Stimulated activated CD4-positive, alpha-beta T cell treated with anti-CD3 and anti-CD28 coated beads, Interleukin-15, amount 100 ng/mL, for 48 hours (primary cell): ENCODE measurements at regions not wholly inside any gene's neighbourhood (a gene's known extent, or its start where the extent isn't known, plus 50 kb on each side); places are given as distances from the start of the nearest gene placed in this dataset.

Experiments used
- DNase-seq, 2 donors: peaks; one replicate each; pipeline ENCODE4 v3.0.0-alpha.2; 2020; ENCODE audit warnings: low read depth in 2 of 2

- no peak for DNase-seq
These were observed 586.9 kb upstream of the ARID1B start for GRCh38 chr6:156190270-156190669.

DNA sequence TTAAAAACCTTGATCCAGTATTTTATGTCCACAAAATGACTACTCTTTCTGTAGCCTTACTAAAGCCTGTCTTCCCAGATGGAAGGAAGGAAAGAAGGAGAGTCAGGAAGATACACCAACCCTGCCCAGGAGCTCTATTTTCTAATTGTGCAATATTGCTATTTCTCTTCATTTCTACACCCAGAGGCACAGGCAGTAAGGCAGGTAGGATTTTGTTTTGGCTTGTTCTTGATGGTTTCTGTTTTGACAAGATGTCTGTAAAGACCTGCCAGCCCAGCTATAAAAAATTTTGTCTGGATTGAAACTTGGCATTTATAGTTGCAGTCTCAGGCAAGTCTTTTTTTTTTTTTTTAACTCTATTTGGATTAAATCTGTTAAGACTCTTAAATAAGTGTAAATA is 587.5 kb upstream of the ARID1B start:
- no peak for DNase-seq

DNA sequence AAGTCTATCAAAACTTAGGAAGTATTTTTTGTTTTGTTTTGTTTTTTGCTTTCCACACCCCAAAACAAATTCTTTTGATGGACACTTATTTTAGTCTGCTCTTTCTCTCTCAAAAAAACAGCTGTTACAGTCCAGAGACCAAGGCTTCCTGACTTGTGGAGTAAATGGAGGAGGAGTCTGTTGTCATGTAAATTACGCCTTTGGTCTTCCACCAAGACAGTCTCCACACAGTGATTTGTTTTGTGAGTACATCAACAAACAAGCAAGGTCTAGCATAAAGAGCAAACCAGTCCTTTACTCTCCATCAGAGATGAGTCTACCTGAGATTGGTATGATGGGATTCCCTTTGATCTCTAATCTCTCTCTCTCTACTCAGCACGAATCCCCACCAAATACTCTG is 588.0 kb upstream of the ARID1B start:
- DNase-seq: no peak

GRCh38 chr6:156185113-156185512 is 592.1 kb upstream of the ARID1B start:
- no peak for DNase-seq

DNA sequence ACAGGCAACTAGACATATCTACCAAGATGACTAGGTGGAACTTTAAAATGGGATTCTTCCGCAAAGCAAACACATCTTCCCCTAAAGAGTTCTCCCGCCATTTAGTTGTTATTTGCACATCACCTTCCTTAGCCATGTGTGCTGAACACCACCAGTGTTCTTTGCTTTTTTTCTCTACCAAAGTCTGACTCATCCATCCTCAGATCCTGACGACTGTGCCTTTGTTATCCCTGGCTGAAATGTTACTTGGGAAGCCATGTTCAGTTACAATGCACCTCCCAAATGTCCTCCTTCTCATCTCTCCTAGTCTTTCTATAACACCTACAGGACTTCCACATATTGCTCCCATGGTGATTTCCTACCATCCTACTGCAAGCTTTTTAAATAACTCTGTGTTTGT is 593.5 kb upstream of the ARID1B start:
- no peak for DNase-seq

DNA sequence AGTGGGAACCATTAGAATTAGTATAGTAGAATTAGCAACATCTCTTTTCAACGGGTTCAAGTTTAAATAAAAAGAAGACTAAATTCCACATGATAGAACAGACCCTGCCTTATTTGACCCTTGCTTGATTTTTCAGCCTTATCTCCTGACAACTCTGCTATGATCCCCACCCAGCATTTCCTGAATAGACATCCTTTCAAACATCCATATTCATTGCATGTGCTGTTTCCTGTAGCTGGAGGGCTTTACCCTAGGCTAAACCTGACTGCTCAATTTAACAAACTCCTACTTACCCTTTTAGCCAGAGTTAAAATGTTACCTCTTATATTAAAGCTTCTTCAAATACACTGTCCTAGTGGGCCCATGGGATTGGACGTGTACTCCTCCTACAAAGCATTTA is 594.8 kb upstream of the ARID1B start:
- DNase-seq: no peak

- no peak for DNase-seq
These were observed 595.7 kb upstream of the ARID1B start for GRCh38 chr6:156181506-156181905.

DNA sequence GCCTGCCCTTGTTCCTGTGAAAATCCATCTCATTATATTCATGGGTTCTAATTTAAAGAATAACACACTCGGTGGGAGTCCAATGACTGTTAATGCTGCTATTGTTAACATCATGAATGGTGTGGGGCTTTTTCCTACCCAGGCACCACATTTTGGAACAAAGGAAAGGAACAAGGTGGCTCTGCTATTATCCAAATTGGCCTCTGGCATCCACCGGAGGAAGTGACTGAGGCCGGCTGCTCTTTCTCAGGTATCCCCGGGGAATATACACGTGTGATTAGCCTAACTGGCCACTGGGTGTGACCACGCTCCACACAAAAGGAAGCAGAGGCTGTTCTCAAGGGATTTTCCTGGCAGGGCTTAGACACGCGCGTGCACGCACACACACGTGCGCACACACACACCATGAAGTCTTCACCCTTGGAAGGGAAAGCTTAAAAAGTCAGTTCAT is 601.2 kb upstream of the ARID1B start:
- no peak for DNase-seq

DNA sequence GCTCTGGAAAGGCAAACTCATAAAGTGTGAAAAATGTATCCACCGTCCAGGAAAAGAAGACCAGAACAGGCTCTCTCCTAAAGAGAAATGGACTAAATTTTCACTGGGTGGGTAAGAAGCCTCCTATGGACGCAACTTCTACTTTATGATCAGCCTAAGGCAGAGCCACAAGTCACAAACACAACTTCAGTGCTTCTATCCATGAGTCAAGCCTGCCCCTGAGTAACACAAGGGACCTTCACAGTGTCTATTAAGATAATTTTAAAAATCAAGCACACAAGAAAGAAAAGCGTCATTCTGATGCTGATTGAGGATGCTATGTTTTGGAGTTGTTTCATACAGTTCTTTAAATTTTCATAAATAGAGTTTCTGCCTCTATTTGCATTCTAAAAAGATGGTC is 601.7 kb upstream of the ARID1B start:
- no peak for DNase-seq

GRCh38 chr6:156174031-156174890 is 602.9 kb upstream of the ARID1B start:
- DNase-seq: peak; percentile 42 to 47

- no peak for DNase-seq
These were observed 607.8 kb upstream of the ARID1B start for GRCh38 chr6:156169371-156169770.

GRCh38 chr6:156167625-156168071 is 609.5 kb upstream of the ARID1B start:
- no peak for DNase-seq

- DNase-seq: no peak
These were observed 610.1 kb upstream of the ARID1B start for GRCh38 chr6:156167016-156167624.

GRCh38 chr6:156166093-156166492 is 611.1 kb upstream of the ARID1B start:
- DNase-seq: no peak

- DNase-seq: no peak
These were observed 612.3 kb upstream of the ARID1B start for GRCh38 chr6:156164701-156165452.

DNA sequence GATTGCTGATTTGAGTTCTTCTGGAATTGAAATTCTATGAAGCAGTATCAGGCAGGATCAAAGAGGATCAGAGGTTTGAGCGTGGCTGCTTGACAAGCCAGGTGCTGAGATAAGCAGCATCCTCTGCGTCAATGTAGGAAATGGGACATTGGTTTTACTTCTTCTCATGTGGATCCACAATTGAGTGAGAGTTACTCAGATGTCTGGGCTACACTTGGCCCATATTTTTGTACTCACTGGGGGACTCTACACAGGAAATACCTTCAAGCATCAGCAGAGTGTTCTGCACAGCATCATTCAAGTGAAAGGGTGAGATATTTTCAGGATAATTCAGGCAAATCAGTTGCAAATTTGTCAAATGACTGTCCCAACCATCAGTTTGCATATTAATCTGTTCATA is 613.9 kb upstream of the ARID1B start:
- no peak for DNase-seq

- DNase-seq: no peak
These were observed 615.7 kb upstream of the ARID1B start for GRCh38 chr6:156161471-156161870.

GRCh38 chr6:156160795-156161165 is 616.4 kb upstream of the ARID1B start:
- DNase-seq: no peak

- DNase-seq: no peak
These were observed 617.0 kb upstream of the ARID1B start for GRCh38 chr6:156160007-156160794.

DNA sequence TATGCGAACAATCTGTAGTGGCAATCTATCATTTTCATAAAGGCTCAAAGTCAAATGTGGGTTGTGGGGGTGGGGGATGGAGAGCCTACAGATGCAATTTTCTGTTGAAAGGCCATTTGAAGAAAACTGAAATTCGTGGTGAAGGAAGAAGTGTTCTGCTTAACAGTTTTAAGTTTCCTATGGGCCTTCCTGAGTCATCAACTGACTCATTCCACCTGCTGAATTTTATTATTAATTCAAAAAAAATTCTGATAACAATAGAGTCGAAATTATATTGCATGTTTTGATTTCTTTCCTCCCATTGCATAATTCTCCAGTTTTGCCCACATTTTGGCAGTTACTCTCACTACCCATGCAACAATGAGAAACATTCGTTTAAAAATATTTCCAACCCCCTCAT is 622.3 kb upstream of the ARID1B start:
- no peak for DNase-seq

GRCh38 chr6:156150391-156150790 is 626.8 kb upstream of the ARID1B start:
- DNase-seq: no peak

DNA sequence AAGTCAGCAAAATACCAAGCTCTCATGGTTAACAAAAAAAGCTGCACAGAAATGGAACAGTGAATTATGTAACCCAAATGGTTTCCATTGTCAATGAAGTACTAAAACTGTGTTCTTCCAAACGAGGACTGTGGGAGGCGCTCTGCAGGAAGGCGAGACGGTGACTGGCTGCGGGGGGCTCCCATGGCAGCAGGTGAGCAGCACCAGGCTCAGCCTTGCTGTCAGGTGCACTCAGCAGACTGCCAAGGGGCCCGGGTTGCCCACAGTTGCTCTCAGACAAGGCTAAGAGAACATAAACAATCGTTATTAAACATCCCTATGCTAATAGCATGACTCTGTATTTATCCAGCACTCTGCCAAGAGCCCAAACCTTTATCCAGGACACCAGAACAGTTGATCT is 630.3 kb upstream of the ARID1B start:
- no peak for DNase-seq
